HS-27A (cell line): ENCODE measurements at regions not wholly inside any gene's neighbourhood (a gene's known extent, or its start where the extent isn't known, plus 50 kb on each side); places are given as distances from the start of the nearest gene placed in this dataset.
A peak's percentile ranks its signal among the peaks of the same experiment; 100 is the strongest.
"Not testable (repeated sequence)": the region's sequence is repeated elsewhere in the genome, so short reads cannot be mapped to it uniquely, and the experiment has no call there.

ENCODE experiments used
- DNase-seq: peaks from one replicate; pipeline ENCODE4 v3.0.0-alpha.2; 2012; ENCODE audit warnings: low read depth, missing footprints

- DNase-seq: no peak
These were observed 176.7 kb downstream of the KLHL28 start for GRCh38 chr14:44785096-44785495.

- no peak for DNase-seq
These were observed 177.8 kb downstream of the KLHL28 start for GRCh38 chr14:44783901-44784300.

GRCh38 chr14:44782775-44783238 lies 178.9 kb downstream of the KLHL28 start:
- DNase-seq: no peak

GRCh38 chr14:44780989-44781388 lies 180.8 kb downstream of the KLHL28 start:
- no peak for DNase-seq

- DNase-seq: peak; percentile 8
These were observed 183.1 kb downstream of the KLHL28 start for GRCh38 chr14:44778604-44779003.

GRCh38 chr14:44777584-44777983 lies 184.2 kb downstream of the KLHL28 start:
- DNase-seq: no peak

GRCh38 chr14:44775248-44775647 lies 186.5 kb downstream of the KLHL28 start:
- DNase-seq: no peak

- no peak for DNase-seq
These were observed 187.4 kb downstream of the KLHL28 start for GRCh38 chr14:44774396-44774795.

- no peak for DNase-seq
These were observed 190.3 kb downstream of the KLHL28 start for GRCh38 chr14:44771496-44771895.

GRCh38 chr14:44770201-44770600 lies 191.5 kb downstream of the KLHL28 start:
- no peak for DNase-seq

GRCh38 chr14:44768935-44769334 lies 192.8 kb downstream of the KLHL28 start:
- no peak for DNase-seq

GRCh38 chr14:44767646-44768173 lies 194.0 kb downstream of the KLHL28 start:
- DNase-seq: no peak

- no peak for DNase-seq
These were observed 195.5 kb downstream of the KLHL28 start for GRCh38 chr14:44766285-44766684.

- DNase-seq: no peak
These were observed 198.4 kb downstream of the KLHL28 start for GRCh38 chr14:44763356-44763755.

- no peak for DNase-seq
These were observed 202.5 kb downstream of the KLHL28 start for GRCh38 chr14:44759277-44759676.

- DNase-seq: no peak
These were observed 205.2 kb downstream of the KLHL28 start for GRCh38 chr14:44756554-44756953.

- DNase-seq: no peak
These were observed 216.4 kb downstream of the KLHL28 start for GRCh38 chr14:44745371-44745770.

GRCh38 chr14:44742202-44742601 lies 219.5 kb downstream of the KLHL28 start:
- no peak for DNase-seq

GRCh38 chr14:44741431-44741830 lies 220.3 kb downstream of the KLHL28 start:
- no peak for DNase-seq

GRCh38 chr14:44736326-44736725 lies 225.4 kb downstream of the KLHL28 start:
- DNase-seq: no peak

GRCh38 chr14:44732144-44732543 lies 225.1 kb upstream of the FSCB start:
- DNase-seq: no peak

GRCh38 chr14:44730860-44731259 lies 223.8 kb upstream of the FSCB start:
- no peak for DNase-seq

GRCh38 chr14:44721395-44721794 lies 214.3 kb upstream of the FSCB start:
- DNase-seq: not testable (repeated sequence)

GRCh38 chr14:44720707-44721106 lies 213.6 kb upstream of the FSCB start:
- DNase-seq: no peak
